ENCODE measurements at regions not wholly inside any gene's neighbourhood (a gene's known extent, or its start where the extent isn't known, plus 50 kb on each side); places are given as distances from the start of the nearest gene placed in this dataset.

DNA sequence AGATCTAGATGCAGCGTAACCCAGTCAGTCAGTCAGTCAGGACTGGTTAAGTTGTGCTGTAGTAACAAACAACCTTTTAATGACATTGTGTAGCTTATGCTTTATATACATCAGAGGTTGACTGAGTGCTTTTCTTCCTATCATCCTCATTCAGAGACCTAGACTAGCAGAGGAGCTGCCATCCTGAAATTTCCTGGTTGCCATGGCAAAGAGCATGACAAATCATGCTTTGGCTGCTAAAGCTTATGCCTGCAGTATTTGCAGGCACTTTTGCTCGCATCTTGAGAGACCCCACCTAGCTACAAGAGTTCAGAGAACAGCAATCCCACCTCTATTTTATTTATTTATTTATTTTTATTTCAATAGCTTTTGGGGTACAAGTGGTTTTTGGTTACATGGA is 244.0 kb downstream of the BTBD3 start:
- TF ChIP-seq, protein P1, sequence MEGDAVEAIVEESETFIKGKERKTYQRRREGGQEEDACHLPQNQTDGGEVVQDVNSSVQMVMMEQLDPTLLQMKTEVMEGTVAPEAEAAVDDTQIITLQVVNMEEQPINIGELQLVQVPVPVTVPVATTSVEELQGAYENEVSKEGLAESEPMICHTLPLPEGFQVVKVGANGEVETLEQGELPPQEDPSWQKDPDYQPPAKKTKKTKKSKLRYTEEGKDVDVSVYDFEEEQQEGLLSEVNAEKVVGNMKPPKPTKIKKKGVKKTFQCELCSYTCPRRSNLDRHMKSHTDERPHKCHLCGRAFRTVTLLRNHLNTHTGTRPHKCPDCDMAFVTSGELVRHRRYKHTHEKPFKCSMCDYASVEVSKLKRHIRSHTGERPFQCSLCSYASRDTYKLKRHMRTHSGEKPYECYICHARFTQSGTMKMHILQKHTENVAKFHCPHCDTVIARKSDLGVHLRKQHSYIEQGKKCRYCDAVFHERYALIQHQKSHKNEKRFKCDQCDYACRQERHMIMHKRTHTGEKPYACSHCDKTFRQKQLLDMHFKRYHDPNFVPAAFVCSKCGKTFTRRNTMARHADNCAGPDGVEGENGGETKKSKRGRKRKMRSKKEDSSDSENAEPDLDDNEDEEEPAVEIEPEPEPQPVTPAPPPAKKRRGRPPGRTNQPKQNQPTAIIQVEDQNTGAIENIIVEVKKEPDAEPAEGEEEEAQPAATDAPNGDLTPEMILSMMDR (conservative IDR thresholded peaks at IDR 0.05 in 1 of 2, IDR thresholded peaks at IDR 0.05 in 1 of 2; ENCODE audit: low read depth in 1 of 2, low read length in 2 of 2): no peak
- TF ChIP-seq EZH2 (IDR thresholded peaks at IDR 0.05; ENCODE audit: low read length, missing control alignments): no peak
